ENCODE measurements at regions not wholly inside any gene's neighbourhood (a gene's known extent, or its start where the extent isn't known, plus 50 kb on each side); places are given as distances from the start of the nearest gene placed in this dataset.

DNA sequence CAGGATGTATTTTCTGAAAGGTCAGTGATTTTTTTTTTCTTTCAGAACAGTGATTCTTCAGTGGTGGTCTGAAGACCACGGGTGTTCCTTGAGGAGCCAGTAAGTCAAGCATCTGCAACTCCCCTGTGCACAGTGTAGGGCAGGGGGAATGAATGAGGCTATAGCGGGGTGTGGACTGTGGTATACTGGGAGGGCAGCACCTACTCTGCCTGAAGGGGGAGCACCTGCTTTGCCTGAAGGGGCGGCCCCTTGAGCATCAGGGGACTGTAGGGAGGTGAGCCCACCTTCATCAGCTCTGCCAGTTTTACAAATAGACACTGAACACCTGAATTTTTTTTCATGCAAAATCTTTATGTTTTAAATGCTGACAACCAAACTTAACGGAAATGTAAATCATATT is 77.5 kb upstream of the RIPOR2 start:
- DNase-seq: no peak

DNA sequence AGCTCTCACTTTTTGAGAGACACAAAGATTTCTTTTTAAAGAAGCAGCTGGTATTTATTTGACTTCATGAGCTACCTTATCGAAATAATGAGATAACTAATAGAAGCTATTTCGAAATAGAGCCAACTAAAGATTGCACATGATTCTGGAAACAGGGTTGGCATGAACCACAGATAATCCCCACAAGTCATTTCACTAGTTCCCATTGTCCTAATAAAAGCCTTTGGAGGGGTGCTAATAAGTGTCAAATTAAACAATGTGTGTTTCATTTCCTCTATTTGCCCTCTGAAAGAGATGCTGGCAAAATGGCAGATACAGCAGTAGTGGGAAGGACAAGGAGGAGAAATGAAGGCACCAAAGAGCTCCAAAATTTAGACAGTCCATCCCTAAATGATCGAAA is 78.6 kb upstream of the RIPOR2 start:
- DNase-seq: no peak

- DNase-seq: peak; percentile 71
Observed at GRCh38 chr6:25014791-25015560, 79.2 kb upstream of the RIPOR2 start.

GRCh38 chr6:25016014-25016720 is 80.4 kb upstream of the RIPOR2 start:
- no peak for DNase-seq

DNA sequence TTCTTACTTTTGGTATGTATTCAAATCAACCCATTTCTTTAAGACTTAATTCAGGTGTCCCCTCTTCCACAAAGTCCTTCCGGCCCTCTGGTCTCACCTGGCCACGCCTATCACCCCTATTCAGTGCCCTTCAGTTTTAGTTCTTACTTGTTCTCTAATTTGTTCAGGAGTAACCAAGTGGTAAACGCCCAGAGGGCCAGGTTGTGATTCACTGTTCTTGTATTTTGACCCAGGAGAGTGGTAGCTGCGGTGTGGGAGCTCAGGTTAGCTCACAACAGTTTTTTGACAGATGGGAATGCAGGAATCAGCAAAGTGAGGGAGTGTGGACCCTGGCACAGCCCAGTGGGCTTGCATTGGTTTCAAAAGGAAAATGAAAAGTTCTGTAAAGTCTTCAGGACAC is 81.7 kb upstream of the RIPOR2 start:
- no peak for DNase-seq

- no peak for DNase-seq
Observed at GRCh38 chr6:25017932-25018567, 82.3 kb upstream of the RIPOR2 start.

- no peak for DNase-seq
Observed at GRCh38 chr6:25018568-25018954, 82.8 kb upstream of the RIPOR2 start.

- DNase-seq: no peak
Observed at GRCh38 chr6:25022140-25022553, 86.4 kb upstream of the RIPOR2 start.

DNA sequence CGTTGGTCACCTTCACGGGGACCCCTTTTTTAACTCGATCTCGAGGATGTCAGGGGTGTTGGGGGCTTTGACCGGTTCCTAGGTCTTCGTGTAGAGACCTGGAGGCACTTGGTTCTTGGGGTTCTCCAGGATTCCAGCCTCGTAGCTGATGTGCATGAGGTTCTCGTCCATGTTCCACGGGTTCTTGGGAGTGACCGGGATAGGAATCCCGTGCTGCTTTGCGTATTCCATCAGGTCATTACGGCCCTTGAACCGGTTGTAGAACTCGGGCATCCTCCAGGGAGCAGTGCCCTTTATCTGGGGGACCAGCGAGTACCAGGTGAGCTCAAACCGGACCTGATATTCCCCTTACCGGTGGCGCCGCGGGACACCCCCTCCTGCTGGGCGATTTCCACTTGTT is 88.0 kb upstream of the RIPOR2 start:
- DNase-seq: no peak

DNA sequence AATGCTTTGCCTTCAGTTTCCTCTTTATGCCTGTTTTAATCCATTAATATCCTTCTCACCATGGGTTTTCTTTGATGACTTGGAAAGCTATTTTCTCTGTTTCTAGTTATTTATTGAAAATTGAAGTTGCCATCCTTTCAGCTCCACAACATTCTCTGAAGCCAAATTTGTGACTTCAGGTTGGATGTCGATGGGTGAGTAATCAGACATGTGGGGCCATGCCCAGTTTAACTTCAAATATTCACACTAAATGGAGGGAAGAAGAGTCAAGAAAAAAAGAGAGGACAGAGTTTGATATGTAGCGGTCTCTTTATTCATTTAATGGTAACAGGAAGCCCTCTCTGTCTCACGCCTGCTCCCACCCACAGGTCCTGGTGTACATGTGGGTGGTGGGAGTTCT is 89.1 kb upstream of the RIPOR2 start:
- DNase-seq: no peak

GRCh38 chr6:25025248-25025918 is 89.6 kb upstream of the RIPOR2 start:
- DNase-seq: no peak

GRCh38 chr6:25025919-25026301 is 90.2 kb upstream of the RIPOR2 start:
- DNase-seq: no peak

- DNase-seq: no peak
Observed at GRCh38 chr6:25026723-25027122, 91.0 kb upstream of the RIPOR2 start.

- no peak for DNase-seq
Observed at GRCh38 chr6:25027221-25027916, 91.6 kb upstream of the RIPOR2 start.

DNA sequence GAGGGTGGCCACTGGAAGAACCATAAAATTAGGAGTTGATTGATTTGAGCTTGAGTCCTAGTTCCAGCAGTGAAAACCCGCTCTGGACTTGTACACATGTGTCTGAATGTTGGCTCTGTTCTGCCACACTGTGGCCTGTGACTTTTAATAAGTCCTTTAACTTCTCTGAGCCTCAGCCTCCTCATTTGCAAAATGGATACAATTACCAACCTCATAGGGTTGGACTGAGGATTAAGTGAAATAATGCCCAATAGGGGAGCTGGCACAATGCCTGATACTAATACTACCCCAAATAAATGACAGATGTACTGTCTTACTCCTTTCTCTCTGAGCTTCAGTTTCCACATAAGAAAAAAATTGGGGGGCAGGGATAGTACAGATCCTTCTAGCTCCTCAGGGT is 92.6 kb upstream of the RIPOR2 start:
- DNase-seq: no peak

DNA sequence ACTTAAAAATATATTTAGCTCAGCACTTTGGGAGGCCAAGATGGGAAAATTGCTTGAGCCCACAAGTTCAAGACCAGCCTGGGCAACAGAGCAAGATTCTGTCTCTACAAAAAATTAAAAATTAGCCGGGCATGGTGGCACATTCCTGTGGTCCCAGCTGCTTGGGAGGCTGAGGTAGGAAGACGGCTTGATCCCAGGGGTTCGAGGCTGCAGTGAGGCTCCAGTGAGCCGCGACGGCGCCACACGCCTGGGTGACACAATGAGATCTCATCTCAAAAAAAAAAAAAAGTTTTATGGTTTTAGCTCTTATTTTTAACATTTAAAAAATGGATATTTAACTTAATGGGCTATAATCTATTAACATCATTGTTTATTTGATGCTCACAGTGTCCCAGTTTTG is 97.2 kb upstream of the RIPOR2 start:
- DNase-seq: no peak

GRCh38 chr6:25034431-25034921 is 98.7 kb upstream of the RIPOR2 start:
- no peak for DNase-seq

DNA sequence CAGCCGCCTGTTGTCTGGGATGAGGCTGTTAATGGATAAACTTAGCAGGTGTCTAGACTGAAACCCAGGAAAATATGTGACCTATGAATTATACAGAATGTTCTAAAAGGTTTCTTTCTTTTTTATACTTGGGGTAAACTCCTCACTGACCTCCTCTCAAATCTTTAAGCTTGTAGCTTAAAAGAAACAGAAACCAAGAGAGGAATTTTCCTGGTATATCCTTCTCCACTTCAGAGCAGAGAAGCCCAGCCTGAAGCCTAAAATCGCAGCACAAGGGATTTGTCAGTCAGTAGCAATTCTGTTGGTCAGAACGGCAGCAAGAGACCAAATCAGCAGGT is 99.4 kb upstream of the RIPOR2 start:
- DNase-seq: no peak

DNA sequence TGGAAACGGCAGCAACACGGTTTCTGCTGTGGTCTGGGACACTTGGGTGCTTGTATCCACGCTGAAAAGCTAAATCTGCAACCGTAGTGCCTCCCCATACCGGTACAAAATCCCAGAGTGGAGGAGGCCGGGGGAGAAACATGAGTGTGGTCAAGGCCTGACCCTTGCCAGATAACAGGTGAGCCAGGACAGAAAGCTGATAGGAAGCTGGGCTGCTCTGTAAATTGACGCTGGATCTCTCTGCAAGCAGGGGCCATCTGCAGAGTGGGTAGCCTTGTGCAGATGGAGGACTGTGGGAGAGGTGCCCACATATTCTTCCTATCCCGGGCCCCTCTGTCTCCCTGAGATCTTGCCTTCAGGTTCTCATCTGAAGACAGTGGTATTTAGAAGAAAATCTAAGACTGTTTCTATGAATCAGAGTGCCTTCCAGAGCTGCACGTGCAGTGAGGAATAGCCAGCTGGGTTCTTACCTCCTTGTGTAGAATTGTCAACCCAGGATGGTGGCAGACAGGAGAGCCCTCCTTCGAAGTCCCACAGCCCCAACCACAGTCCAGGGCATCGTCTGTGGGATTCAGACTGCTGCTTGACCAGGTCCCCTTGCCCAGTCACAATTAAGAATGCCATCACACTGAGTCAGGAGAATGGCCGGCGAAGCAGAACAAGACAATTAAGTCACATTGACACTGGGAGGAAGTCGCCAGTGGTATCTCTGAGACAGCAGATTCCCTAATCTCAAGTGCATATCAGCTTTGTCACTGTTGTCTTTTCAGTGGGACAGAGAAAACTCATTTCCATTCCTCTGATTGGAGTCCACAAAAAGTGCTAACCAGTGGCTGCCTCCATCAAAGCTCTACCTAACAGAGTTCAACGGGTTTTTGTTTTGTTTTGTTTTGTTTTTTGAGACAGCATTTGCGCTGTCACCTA is 100.0 kb upstream of the RIPOR2 start:
- DNase-seq: no peak

DNA sequence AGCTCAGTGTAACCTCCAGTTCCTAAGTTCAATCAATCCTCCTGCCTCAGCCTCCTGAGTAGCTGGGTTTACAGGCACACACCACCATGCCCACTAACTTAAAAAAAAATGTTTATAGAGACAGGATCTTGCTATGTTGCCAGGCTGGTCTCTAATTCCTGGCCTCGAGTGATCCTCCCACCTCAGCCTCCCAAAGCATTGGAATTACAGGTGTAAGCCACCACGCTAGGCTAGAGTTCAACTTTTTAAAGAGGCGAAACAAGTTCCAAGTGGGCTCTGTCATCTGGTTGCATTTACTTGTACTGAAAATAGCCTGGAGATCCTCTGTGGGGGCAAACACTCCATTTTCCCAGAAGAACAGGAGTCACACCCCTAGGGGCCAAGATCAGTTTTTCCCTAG is 100.7 kb upstream of the RIPOR2 start:
- no peak for DNase-seq

DNA sequence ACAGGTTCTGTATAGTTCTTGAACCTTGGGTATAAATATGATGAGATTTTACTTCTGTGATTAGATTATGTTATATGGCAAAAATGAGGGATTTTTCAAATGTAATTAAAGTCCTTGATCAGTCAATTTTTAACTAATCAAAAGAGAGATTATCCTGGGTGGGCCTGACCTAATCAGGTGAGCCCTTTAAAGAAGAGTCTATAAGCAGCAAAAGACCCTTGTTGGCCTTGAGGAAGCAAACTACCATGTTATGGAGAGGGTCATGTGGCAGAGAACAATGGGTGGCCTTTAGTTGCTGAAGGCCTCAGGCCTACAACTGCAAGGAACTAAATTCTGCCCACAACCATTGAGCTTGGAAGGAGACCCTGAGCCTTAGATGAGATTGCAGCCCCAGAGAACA is 102.5 kb upstream of the RIPOR2 start:
- no peak for DNase-seq

- no peak for DNase-seq
Observed at GRCh38 chr6:25038999-25039398, 103.2 kb upstream of the RIPOR2 start.

Measured in right hindlimb (tissue), 1 donor.